GM12878 (cell line): ENCODE measurements at regions not wholly inside any gene's neighbourhood (a gene's known extent, or its start where the extent isn't known, plus 50 kb on each side); places are given as distances from the start of the nearest gene placed in this dataset.
A peak's percentile ranks its signal among the peaks of the same experiment; 100 is the strongest.

Experiments used
- ATAC-seq: fragments of 200-7000 bp; cut with Tn5 transposase; 3 replicates; pipeline ENCODE4 v1.9.1; 2020; ENCODE audit warnings: mild to moderate bottlenecking, moderate library complexity
- BruUV-seq: library from RNA; stranded (reverse); fragments of 400-500 nt; replicated peaks from 2 replicates; lab custom pipeline; 2021; lab: Mats Ljungman, UMichigan
- CTCF ChIA-PET: fragments of 300-600 bp; sonication (Branson Sonifier 250); formaldehyde crosslinking; extraction: SDS; loops from one replicate; lab custom pipeline; 2021; ENCODE audit warnings: inconsistent platforms; lab: Yijun Ruan, JAX
- POLR2A ChIA-PET: fragments of 350-600 bp; formaldehyde crosslinking; extraction: SDS; loops from one replicate; lab custom pipeline; 2021; ENCODE audit warnings: inconsistent platforms; lab: Charles Lee
- RAD21 ChIA-PET: fragments of 300-600 bp; sonication (Branson Sonifier 250); formaldehyde crosslinking; loops from one replicate; lab custom pipeline; 2023; ENCODE audit warnings: antibody characterized with exemption; ENCODE audit not compliant: unreplicated experiment; lab: Charles Lee
- SMC1A ChIA-PET: fragments of 300-600 bp; sonication (Branson Sonifier 250); formaldehyde crosslinking; loops from one replicate; lab custom pipeline; 2023; ENCODE audit not compliant: unreplicated experiment, uncharacterized antibody; lab: Charles Lee
- DNase-seq: peaks from one replicate; pipeline ENCODE4 v3.0.0-alpha.2; 2011; ENCODE audit warnings: low read depth, low spot score
- FAIRE-seq: peaks from 3 replicates; lab custom pipeline; 2011; peaks lifted over from hg19 to GRCh38; lab: Jason Lieb, UNC
- H2AFZ ChIP-seq: 2 replicates; pipeline ENCODE4 v1.6.0; 2011; ENCODE audit warnings: low read depth, low read length, control low read depth; ENCODE audit not compliant: control insufficient read depth
- H3K27ac ChIP-seq: 2 replicates; pipeline ENCODE4 v1.5.1; 2011; ENCODE audit warnings: control low read depth; ENCODE audit not compliant: control insufficient read depth, insufficient read depth
- H3K27me3 ChIP-seq, 2 experiments: replicated peaks in 1 of 2; 2 replicates each; pipeline versions ENCODE4 v1.6.0 to v1.6.1; 2011; ENCODE audit warnings: low read length in 1 of 2; ENCODE audit not compliant: control insufficient read depth in 2 of 2, insufficient read depth in 2 of 2
- H3K36me3 ChIP-seq, 2 experiments: 2 replicates each; pipeline ENCODE4 v1.5.1; 2011; ENCODE audit warnings: low read length in 1 of 2; ENCODE audit not compliant: control insufficient read depth in 2 of 2, insufficient read depth in 2 of 2
- H3K4me1 ChIP-seq: 2 replicates; pipeline ENCODE4 v1.6.1; 2011; ENCODE audit warnings: mild to moderate bottlenecking, low read length, moderate library complexity, mixed read lengths; ENCODE audit not compliant: control insufficient read depth, insufficient read depth
- H3K4me2 ChIP-seq: 2 replicates; pipeline ENCODE4 v1.6.0; 2011; ENCODE audit warnings: control low read depth; ENCODE audit not compliant: control insufficient read depth, insufficient read depth
- H3K4me3 ChIP-seq: fragments of 200-600 bp; sonication (generic); 2 replicates; pipeline ENCODE4 v1.5.1; 2016
- H3K79me2 ChIP-seq: 2 replicates; pipeline ENCODE4 v1.6.0; 2011; ENCODE audit warnings: low read length; ENCODE audit not compliant: control insufficient read depth, insufficient read depth
- H3K9ac ChIP-seq: 2 replicates; pipeline ENCODE4 v1.8.0; 2011; ENCODE audit warnings: low read length, control low read depth, mixed read lengths; ENCODE audit not compliant: control insufficient read depth, insufficient read depth
- H3K9me3 ChIP-seq: replicated peaks from 3 replicates; pipeline ENCODE4 v1.5.1; 2011; ENCODE audit warnings: mild to moderate bottlenecking, low read length; ENCODE audit not compliant: control insufficient read depth, insufficient read depth
- H4K20me1 ChIP-seq: 2 replicates; pipeline ENCODE4 v1.6.0; 2011; ENCODE audit not compliant: control insufficient read depth, insufficient read depth
- NFIC ChIP-seq: IDR thresholded peaks from 2 replicates; pipeline ENCODE4 v1.6.1; 2012; ENCODE audit warnings: low read depth, mild to moderate bottlenecking, inconsistent platforms, low read length, moderate library complexity
- NFXL1 ChIP-seq: fragments of 450-650 bp; IDR thresholded peaks from 2 replicates; pipeline ENCODE4 v1.6.1; 2017; ENCODE audit warnings: antibody characterized with exemption, mild to moderate bottlenecking, borderline replicate concordance
- SMAD1 ChIP-seq: fragments of 450-650 bp; IDR thresholded peaks from 2 replicates; pipeline ENCODE4 v1.6.1; 2018; ENCODE audit warnings: mild to moderate bottlenecking, low read depth; ENCODE audit not compliant: partially characterized antibody
- STAT3 ChIP-seq: IDR thresholded peaks from 2 replicates; pipeline ENCODE4 v1.6.1; 2011; ENCODE audit warnings: low read depth, low read length, improper control_type of control experiment
- YBX1 ChIP-seq: fragments of 450-650 bp; IDR thresholded peaks from 2 replicates; pipeline ENCODE4 v1.6.1; 2016; ENCODE audit warnings: antibody characterized with exemption
- WGBS: methylation state at CpG from one replicate; pipeline ENCODE4 v1.1.6; 2016; ENCODE audit warnings: low lambda C conversion rate; ENCODE audit not compliant: insufficient replicate concordance, insufficient coverage; ENCODE audit errors: missing lambda C conversion rate; 5-methylcytosine and 5-hydroxymethylcytosine counted together
- in situ Hi-C: fragments of 300-500 bp; cut with MboI; formaldehyde crosslinking; loops from 9 replicates; pipeline ENCODE4 v1.14.3; 2018; ENCODE audit warnings: mixed read lengths
- intact Hi-C: fragments of 100-400 bp; cut with micrococcal nuclease; formaldehyde crosslinking; loops from one replicate; pipeline ENCODE4 v1.14.2; 2022; ENCODE audit not compliant: unreplicated experiment
- TF ChIP-seq, protein P1 (sequence below): fragments of 450-650 bp; IDR thresholded peaks from 2 replicates; pipeline ENCODE4 v1.6.1; 2017; ENCODE audit warnings: borderline replicate concordance

DNA sequence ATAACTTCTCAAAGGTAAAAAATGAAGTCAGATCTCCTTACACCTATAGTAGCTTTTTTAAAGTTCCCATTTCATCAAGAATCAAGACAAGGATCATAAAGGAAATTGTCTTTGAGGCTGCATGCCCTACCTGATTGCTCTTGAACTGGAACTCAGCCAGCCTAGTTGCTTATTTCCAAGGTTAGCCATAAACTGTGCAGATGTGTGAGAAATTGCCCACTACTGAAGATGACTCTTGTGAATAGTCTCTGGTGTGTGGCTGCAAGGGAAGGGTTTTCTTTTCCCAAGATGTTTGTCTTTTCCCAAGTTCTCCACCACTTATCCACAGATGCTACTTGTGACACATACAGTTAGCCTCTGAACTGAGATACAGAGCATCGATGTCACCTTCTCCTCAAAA, 81.7 kb upstream of the DUSP10 start:
- CTCF ChIA-PET = interaction anchor here (1.6 to 2.0 kb wide), 2 partner anchors 11 to 24 kb away, joined by 3 to 5 read pairs; no protein-coding TSS in a partner anchor
- in situ Hi-C loops (no loop called here), intact Hi-C loops (loop anchor here (5.0 to 10.0 kb wide), 3 partner anchors 46 to 349 kb away; partner anchors contain the start of gene DUSP10)
- TSS peak; percentile 93 for BruUV-seq
- RAD21 ChIA-PET = interaction anchor here (1.1 to 1.5 kb wide), 4 partner anchors 13 to 46 kb away, joined by 3 to 5 read pairs (median 4); no protein-coding TSS in a partner anchor
- no peak overlapping the region for H3K9ac ChIP-seq
- no peak overlapping the region for H3K4me3 ChIP-seq
- peaks cover 16% of the 10 kb centered on the region for H3K4me1 ChIP-seq
- SMC1A ChIA-PET = interaction anchor here (0.8 to 2.0 kb wide), 7 partner anchors 9 to 169 kb away, joined by 3 to 9 read pairs (median 3); no protein-coding TSS in a partner anchor
- FAIRE-seq = no peak
- no peaks in the 10 kb centered on the region for H4K20me1 ChIP-seq
- no peaks in the 10 kb centered on the region for H3K27me3 ChIP-seq
- no peak for TF ChIP-seq STAT3
- no peak for TF ChIP-seq YBX1
- no peak for TF ChIP-seq SMAD1
- TF ChIP-seq, protein P1, sequence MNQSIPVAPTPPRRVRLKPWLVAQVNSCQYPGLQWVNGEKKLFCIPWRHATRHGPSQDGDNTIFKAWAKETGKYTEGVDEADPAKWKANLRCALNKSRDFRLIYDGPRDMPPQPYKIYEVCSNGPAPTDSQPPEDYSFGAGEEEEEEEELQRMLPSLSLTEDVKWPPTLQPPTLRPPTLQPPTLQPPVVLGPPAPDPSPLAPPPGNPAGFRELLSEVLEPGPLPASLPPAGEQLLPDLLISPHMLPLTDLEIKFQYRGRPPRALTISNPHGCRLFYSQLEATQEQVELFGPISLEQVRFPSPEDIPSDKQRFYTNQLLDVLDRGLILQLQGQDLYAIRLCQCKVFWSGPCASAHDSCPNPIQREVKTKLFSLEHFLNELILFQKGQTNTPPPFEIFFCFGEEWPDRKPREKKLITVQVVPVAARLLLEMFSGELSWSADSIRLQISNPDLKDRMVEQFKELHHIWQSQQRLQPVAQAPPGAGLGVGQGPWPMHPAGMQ = no peak
- TF ChIP-seq NFXL1 = no peak
- 0 out of 2 replicates have a peak, but pooled peaks have one; percentile 14 for TF ChIP-seq NFIC
- TF ChIP-seq, all 136 proteins: peak for 1
- H3K36me3 ChIP-seq = no peaks in the 10 kb centered on the region
- H2AFZ ChIP-seq = no peak overlapping the region
- ATAC-seq (peak; percentile 4; the same call in 1 of the 3 replicates), DNase-seq (no peak)
- POLR2A ChIA-PET = interaction anchor here (1.0 kb wide), 1 partner anchor 68 kb away, joined by 3 read pairs; no protein-coding TSS in a partner anchor
- no peaks in the 10 kb centered on the region for H3K79me2 ChIP-seq
- H3K4me2 ChIP-seq = peak overlapping the region; percentile 46
- H3K9me3 ChIP-seq = no peaks in the 10 kb centered on the region; the same call in 2 of the 3 replicates
- 44% methylated on average over 1 of the region's 1 CpG for WGBS
- H3K27ac ChIP-seq = peak overlapping the region; percentile 30
